Anterior cingulate cortex (tissue), 58 donors: ENCODE measurements at regions not wholly inside any gene's neighbourhood (a gene's known extent, or its start where the extent isn't known, plus 50 kb on each side); places are given as distances from the start of the nearest gene placed in this dataset.

Experiments used
- DNase-seq, 58 donors: peaks; one replicate each; lab custom pipeline; 2025; lab: John Stamatoyannopoulos, UW

DNA sequence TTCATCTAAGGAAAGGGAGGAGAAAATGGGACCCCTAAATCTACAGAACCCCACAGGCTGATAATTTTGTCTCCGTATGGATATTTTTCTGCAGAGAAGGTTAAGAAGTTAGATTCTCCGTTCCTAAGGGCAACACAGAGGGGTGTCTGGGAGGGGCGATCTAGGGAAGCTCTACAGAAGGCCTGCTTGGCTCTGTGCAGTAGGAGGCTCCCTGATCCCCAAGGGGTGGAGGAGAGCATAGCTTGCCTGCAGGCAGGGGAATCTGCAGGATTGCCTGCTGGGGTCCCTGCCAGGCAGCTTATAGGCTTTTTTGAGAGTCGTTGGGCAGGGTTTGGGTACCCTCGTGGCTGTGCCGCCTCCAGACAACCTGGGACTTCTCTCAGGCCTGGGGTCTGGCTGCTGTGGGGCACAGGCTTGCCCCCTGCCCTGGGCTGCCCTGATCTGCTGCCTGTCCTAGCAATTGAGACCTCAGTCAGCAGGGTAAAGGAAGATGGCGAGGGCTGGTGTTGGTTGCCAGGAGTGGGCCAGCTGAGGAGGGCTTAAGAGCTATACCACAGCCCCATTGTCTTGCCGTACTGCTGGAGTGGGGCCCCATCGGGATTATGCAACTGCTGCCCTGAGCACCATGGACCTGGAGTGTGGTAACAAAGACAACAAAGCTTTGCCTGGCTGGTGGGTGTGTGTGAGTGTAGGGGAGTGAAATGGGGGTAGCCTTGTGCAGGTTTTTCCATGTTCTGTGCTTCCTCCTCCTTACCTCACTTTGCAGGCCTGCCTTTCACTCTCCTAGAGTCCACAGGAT is 74.1 kb downstream of the EFNB1 start:
- no peak for DNase-seq

DNA sequence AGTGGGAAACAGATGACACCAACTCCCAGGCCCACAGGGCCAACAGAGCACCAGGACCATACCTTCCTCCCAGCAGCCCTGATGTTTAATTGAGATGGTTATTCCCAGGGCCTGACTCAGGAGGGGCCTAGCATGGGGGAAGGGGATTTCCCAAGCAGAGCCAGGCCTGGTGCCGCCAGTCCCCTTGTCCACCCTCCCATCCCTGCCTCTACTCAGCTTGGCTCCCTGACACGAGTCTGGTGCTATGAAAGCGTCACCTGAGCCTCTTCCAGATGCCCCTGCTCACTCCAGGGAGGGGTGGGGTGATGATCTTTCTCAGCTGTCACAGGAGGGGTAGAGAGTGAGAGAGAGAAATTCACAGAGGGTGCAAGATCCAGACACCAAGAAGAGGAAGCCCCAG is 72.7 kb downstream of the EFNB1 start:
- DNase-seq = no peak

DNA sequence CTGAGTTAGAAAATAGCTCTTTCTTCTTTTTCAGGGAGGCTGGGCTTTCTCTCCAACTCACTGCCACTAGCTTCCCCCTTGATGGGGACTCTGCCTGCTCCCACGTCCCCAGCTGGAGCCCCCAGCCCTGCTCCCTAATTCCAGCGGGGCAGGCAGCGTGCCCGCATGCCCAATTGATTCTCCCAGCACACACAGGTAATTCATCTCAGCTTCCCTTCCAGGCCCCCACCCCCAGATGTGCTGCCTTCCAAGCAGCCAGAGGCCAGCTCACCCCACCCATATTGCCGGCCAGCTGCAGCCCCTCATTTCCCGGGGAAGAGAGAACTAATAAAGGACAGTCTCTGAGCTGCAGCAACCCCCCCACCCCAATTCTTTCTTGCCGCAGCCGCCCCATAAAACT is 69.8 kb downstream of the EFNB1 start:
- no peak for DNase-seq

DNA sequence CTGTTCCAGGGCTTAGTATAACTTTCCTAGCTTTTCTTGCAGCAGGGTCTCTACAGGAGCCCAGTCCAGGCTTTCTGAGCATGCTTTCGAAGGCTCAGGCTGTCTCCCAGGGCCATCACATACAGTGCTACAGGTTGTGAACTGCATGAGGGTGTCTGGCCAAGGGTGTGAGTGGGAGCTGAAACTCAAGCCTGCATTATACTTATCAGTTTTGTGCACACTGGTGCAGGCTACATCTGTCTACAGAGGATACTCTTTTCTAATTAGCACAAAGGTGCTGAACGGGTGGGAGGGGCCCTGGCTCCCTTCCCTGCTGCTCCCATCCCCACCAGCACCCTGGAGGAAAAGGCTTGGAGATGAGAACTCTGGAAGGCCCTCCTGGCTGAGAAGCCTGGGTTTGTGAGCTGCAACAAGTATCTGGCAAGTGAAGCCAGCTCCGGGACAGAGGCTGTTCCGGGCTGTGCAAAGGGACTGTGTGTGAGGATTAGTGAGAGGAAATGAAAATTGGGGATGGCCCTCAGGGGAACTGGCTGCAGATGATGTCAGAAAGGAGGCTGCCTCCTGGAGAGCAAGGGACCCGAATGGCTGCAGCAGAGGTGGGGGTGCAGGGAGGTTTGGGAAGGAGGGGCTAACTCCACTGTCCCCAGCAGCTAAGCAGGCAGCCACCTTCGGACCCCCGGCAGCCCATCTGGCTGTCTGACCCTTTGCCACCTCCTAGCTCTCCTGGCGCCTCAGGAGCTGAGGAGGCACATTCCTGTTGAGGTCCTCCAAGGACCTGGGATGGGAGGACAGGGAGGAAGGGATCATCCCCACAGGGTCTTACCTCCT is 68.5 kb downstream of the EFNB1 start:
- DNase-seq = peak in 1 of 58 donors; percentile 1

DNA sequence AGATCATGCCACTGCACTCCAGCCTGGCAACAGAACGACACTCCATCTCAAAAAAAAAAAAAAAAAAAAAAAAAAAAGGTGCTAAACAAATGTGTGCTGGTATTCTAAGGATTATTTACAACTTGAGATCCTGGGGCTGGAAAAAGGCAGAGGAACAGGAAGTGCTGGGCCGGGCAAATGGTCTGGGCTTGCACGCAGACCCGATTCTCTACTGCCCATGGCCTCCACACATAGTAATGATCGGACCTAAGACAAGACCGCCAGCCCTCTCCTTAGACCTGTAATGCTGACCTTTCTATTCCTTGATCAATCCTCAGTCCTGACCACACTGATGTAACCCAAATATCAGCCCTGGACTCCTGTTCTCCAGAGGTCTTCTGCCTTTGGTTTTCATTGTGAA is 67.8 kb downstream of the EFNB1 start:
- DNase-seq = no peak

DNA sequence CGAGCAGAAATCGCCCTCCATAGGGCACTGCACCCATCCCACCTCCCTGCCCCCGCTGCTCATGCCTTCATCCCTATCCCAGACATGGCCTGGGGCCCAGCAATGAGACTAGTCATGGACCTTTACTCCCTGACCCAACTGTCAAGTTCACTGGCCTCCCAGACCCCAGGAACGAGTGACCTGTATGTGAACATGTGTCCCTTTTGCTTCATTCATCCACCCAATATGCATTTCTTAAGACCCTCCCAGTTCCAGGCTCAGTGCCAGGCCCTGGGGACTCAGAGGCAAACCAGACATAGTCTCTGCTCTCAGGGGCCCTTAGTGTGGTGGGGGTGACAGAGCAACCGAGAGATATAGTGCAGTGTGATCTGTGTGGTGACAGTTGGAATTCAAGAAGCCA is 67.0 kb downstream of the EFNB1 start:
- peak in 1 of 58 donors; percentile 5 for DNase-seq

DNA sequence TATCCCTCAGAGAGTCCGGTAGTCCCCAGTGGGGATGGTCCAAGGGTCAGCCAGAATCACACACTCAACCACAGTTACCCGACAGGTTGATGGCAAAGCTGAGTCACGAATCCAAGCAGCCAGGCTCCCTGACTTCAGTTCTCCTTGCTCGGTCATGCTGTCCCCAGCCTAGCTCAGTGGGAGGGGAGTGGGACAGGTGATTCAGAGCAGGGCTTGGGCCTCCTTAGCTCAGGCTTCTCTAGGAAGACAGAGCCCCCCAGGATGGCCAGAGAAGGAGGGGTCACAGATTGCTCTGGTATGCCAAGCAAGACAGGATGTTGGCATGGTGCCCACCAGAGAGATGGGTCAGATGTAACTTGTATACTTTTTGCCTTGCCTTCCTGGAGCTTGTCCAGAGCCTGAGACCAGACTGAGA is 66.5 kb downstream of the EFNB1 start:
- DNase-seq = peak in 14 of 58 donors; percentile 10 to 61 (median 36)

DNA sequence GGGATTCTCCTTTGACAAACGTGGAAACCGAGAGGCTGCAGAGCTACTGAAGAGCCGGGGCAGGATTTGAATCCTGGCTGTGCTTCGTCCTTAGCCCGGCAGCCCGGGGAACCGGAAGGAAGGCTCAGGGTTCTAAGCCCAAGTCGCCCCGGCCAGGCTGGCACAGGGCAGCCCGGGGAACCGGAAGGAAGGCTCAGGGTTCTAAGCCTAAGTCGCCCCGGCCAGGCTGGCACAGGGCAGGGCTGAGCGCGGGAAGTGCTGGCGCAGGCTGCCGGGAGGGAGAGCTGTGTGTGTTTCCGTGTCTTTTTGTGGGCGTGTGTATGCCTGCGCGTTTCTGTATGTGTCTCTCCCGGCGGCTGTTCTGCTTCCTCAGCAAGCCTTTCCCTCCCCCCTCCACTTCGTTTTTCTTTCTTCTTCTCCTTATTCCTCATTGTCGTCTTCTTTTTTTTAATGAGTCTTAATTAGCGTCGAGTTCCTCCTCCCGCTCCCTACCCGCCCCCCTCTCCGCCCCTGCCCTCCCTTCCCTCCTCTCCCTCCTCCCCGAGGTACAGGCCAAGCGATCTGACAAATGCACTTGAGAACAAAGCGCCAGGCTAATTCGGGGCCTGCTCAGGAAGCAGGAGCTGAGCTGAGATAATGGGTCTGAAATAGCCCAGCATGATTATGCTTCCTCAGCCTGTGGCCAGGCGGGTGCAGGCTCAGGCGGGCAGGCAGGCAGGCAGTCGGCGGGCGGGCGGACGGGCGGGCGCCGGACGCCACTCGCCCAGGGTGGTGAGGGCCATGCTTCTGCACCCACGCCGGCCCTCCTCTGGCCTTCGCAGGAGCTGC is 65.9 kb downstream of the EFNB1 start:
- DNase-seq = peak in 56 of 58 donors; percentile 3 to 82 (median 45)

DNA sequence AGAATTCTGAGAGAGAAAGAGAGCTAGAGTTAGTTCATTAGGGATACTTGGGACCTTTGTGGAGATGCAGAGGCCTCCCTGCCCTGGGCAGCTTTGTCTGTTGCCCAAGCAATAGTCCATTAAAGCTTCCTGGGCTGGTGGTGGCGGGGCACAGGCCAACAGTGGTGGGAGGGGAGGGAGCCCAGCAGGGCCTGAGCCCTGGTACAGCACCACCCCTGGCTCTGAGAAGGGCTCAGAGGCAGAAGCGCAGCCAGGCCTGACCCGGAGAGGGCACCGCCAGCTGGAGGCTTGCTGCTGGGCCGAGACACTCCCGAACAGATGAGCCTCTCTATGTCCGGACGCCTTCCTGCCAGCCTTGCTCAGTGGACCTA is 65.3 kb downstream of the EFNB1 start:
- DNase-seq = peak in 44 of 58 donors; percentile 0 to 69 (median 34)

DNA sequence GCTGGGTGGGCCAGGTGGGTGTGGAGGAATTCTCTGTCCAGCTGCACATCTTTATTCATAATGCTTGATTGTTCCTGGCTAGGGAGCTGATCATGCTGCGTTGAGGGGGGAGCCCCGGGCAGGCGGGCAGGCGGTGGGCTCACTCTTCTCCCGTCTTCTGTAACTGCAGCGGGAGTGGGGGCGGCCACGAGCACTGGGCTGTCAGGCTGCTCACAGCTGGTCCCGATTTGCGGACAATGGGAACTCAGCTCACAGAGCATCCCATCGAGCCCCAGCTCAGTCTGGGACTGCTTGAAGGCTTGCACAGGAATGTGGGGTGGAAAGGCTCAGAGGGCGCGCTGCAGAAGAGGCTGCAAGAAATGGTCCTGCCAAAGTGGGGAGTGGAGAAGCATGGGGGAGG is 63.8 kb downstream of the EFNB1 start:
- no peak for DNase-seq

DNA sequence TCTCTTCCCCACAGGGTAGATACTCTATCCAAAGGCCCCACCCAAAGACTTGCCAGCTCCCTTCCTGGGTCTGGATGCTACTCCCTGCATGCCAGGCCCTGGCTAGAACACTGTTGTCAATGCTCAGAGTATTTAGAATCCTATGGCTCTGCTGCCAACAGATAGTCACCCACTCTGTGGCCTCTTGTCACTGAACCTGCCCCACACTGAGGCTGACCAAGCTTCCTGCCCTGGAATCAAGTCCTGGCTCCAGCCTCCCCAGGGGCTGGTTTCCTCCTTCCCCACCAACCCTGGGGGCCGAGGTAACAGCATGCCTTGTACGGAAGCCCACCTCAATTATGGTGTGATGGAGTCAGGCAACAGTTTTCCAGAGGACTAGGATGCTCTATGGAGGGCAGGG is 63.3 kb downstream of the EFNB1 start:
- no peak for DNase-seq
